HepG2 (cell line): ENCODE measurements at regions not wholly inside any gene's neighbourhood (a gene's known extent, or its start where the extent isn't known, plus 50 kb on each side); places are given as distances from the start of the nearest gene placed in this dataset.

Experiments used
- ATAC-seq: fragments of 200-7000 bp; cut with Tn5 transposase; 3 replicates; pipeline ENCODE4 v1.9.1; 2020; ENCODE audit warnings: mild to moderate bottlenecking, moderate library complexity
- BruUV-seq: library from RNA; stranded (reverse); fragments of 400-500 nt; replicated peaks from 2 replicates; lab custom pipeline; 2021; lab: Mats Ljungman, UMichigan
- CTCF ChIA-PET: fragments of 300-600 bp; formaldehyde crosslinking; extraction: SDS; loops from one replicate; lab custom pipeline; 2021; ENCODE audit warnings: low total read pairs, inconsistent platforms, low intra/inter-chr PET ratio; lab: Yijun Ruan, JAX
- POLR2A ChIA-PET: fragments of 350-600 bp; sonication (Branson Sonifier 250); formaldehyde crosslinking; loops from one replicate; lab custom pipeline; 2020; ENCODE audit warnings: antibody characterized with exemption, inconsistent platforms; lab: Yijun Ruan, JAX
- DNase-seq: peaks from one replicate; pipeline ENCODE4 v3.0.0-alpha.2; 2015; ENCODE audit warnings: low spot score
- FAIRE-seq: peaks from 3 replicates; lab custom pipeline; 2011; peaks lifted over from hg19 to GRCh38; lab: Jason Lieb, UNC
- H2AFZ ChIP-seq: one replicate; pipeline ENCODE4 v1.6.1; 2011; ENCODE audit warnings: low read length, inconsistent platforms
- H3K27ac ChIP-seq: fragments of 300-600 bp; 3 replicates; pipeline ENCODE4 v1.8.0; 2011; ENCODE audit warnings: mixed run types, mild to moderate bottlenecking, mixed read lengths, low read length, inconsistent platforms; ENCODE audit not compliant: insufficient read depth; ENCODE audit errors: extremely low read length
- H3K27me3 ChIP-seq, 2 experiments: fragments of 200-600 bp in 1 of 2; 2 replicates in 1 of 2; 3 replicates in 1 of 2; pipeline versions ENCODE4 v1.6.0 to v1.8.0; 2011; ENCODE audit warnings: low read length in 2 of 2, mild to moderate bottlenecking in 2 of 2, moderate library complexity in 2 of 2, inconsistent platforms in 1 of 2; ENCODE audit not compliant: insufficient read depth in 2 of 2, control insufficient read depth in 1 of 2
- H3K36me3 ChIP-seq, 2 experiments: fragments of 200-600 bp in 1 of 2; replicated peaks in 1 of 2; 2 replicates in 1 of 2; 3 replicates in 1 of 2; pipeline versions ENCODE4 v1.5.1 to v1.8.0; 2011; ENCODE audit warnings: low read length in 2 of 2, inconsistent platforms in 1 of 2; ENCODE audit not compliant: insufficient read depth in 2 of 2, control insufficient read depth in 1 of 2
- H3K4me1 ChIP-seq: 2 replicates; pipeline ENCODE4 v1.5.1; 2012; ENCODE audit warnings: low read length, inconsistent platforms; ENCODE audit not compliant: insufficient read depth
- H3K4me2 ChIP-seq: 2 replicates; pipeline ENCODE4 v1.6.0; 2011; ENCODE audit warnings: low read depth, low read length, inconsistent platforms
- H3K4me3 ChIP-seq, 3 experiments: fragments of 200-600 bp in 1 of 3; sonication (generic), shearing (Covaris generic) in 1 of 3; replicated peaks in 1 of 3; 2 replicates each; pipeline ENCODE4 v1.5.1; 2011 to 2016; ENCODE audit warnings: low read length in 3 of 3, inconsistent platforms in 2 of 3, low read depth in 2 of 3, mild to moderate bottlenecking in 2 of 3, control low read depth in 1 of 3, mixed read lengths in 1 of 3; ENCODE audit not compliant: insufficient read depth in 1 of 3
- H3K79me2 ChIP-seq: one replicate; pipeline ENCODE4 v1.6.1; 2011; ENCODE audit warnings: low read length, inconsistent platforms; ENCODE audit not compliant: insufficient read depth
- H3K9ac ChIP-seq: 2 replicates; pipeline ENCODE4 v1.6.0; 2011; ENCODE audit warnings: mild to moderate bottlenecking, low read depth, low read length, inconsistent platforms; ENCODE audit not compliant: insufficient read depth
- H3K9me3 ChIP-seq: 2 replicates; pipeline ENCODE4 v1.5.1; 2012; ENCODE audit warnings: mild to moderate bottlenecking, low read length
- H4K20me1 ChIP-seq: 2 replicates; pipeline ENCODE4 v1.6.0; 2011; ENCODE audit warnings: inconsistent platforms, mild to moderate bottlenecking, low read length, moderate library complexity; ENCODE audit not compliant: insufficient read depth
- BRD4 ChIP-seq: sonication (generic); formaldehyde crosslinking; IDR thresholded peaks from 2 replicates; pipeline ENCODE4 v1.4.0; 2020; ENCODE audit warnings: missing genetic modification reagents
- ELF1 ChIP-seq: sonication (generic); formaldehyde crosslinking; IDR thresholded peaks from 2 replicates; pipeline ENCODE4 v1.4.0; 2020; ENCODE audit warnings: missing genetic modification reagents
- FOXC1 ChIP-seq: sonication (generic); formaldehyde crosslinking; IDR thresholded peaks from 2 replicates; pipeline ENCODE4 v1.8.0; 2022; ENCODE audit warnings: mild to moderate bottlenecking, missing genetic modification reagents, borderline replicate concordance
- LRRFIP1 ChIP-seq: sonication (generic); formaldehyde crosslinking; conservative IDR thresholded peaks from 2 replicates; pipeline ENCODE4 v1.4.0; 2020; ENCODE audit warnings: missing genetic modification reagents
- SOX5 ChIP-seq: IDR thresholded peaks from 2 replicates; pipeline ENCODE4 v1.6.1; 2016; ENCODE audit warnings: borderline replicate concordance
- ZNF616 ChIP-seq: sonication (generic); formaldehyde crosslinking; IDR thresholded peaks from 2 replicates; pipeline ENCODE4 v1.5.0; 2020; ENCODE audit warnings: low read depth, mild to moderate bottlenecking, missing genetic modification reagents
- ZNF660 ChIP-seq: sonication (generic); formaldehyde crosslinking; IDR thresholded peaks from 2 replicates; pipeline ENCODE4 v1.5.1; 2020; ENCODE audit warnings: mild to moderate bottlenecking, low read depth, missing genetic modification reagents, borderline replicate concordance
- ZNF790 ChIP-seq: sonication (generic); formaldehyde crosslinking; IDR thresholded peaks from 2 replicates; pipeline ENCODE4 v1.8.0; 2022; ENCODE audit warnings: missing genetic modification reagents, mild to moderate bottlenecking, borderline replicate concordance
- ZNF878 ChIP-seq: sonication (generic); formaldehyde crosslinking; IDR thresholded peaks from 2 replicates; pipeline ENCODE4 v1.8.1; 2023; ENCODE audit warnings: mild to moderate bottlenecking, missing genetic modification reagents, moderate library complexity
- ZSCAN20 ChIP-seq: sonication (generic); formaldehyde crosslinking; IDR thresholded peaks from 2 replicates; pipeline ENCODE4 v1.4.0; 2020; ENCODE audit warnings: missing genetic modification reagents, mild to moderate bottlenecking, borderline replicate concordance
- WGBS: methylation state at CpG from one replicate; pipeline ENCODE4 v1.1.6; 2017; ENCODE audit warnings: low lambda C conversion rate; 5-methylcytosine and 5-hydroxymethylcytosine counted together
- in situ Hi-C: cut with HindIII; loops from 2 replicates; pipeline ENCODE4 v1.10.0; 2017; ENCODE audit warnings: low pct_unique_long_range_greater_than_20kb; ENCODE audit not compliant: extremely low pct_ligation_motif_present
- intact Hi-C: fragments of 100-400 bp; cut with micrococcal nuclease; formaldehyde crosslinking; loops from one replicate; pipeline ENCODE4 v1.10.0; 2022; ENCODE audit not compliant: unreplicated experiment

GRCh38 chr14:48553443-48553842 lies 878.0 kb upstream of the MDGA2 start (continued):
- TF ChIP-seq ZNF878 (CRISPR knock-in tag) (no peak), ZNF790 (no peak), FOXC1 (no peak), BRD4 (CRISPR knock-in tag) (no peak), ELF1 (no peak), SOX5 (CRISPR knock-in tag) (no peak)

GRCh38 chr14:48546996-48547395 lies 871.6 kb upstream of the MDGA2 start:
- Histone ChIP-seq H4K20me1 (no peaks in the 10 kb centered on the region), H3K4me1 (no peaks in the 10 kb centered on the region), H3K79me2 (no peaks in the 10 kb centered on the region)
- WGBS = 0% methylated on average over 4 of the region's 4 CpGs
- intact Hi-C loops (no loop called here), in situ Hi-C loops (no loop called here)
- BruUV-seq = no TSS peak
- TF ChIP-seq ZNF660 (CRISPR knock-in tag) (no peak), ZSCAN20 (CRISPR knock-in tag) (no peak), ZNF616 (CRISPR knock-in tag) (no peak), LRRFIP1 (no peak)
- TF ChIP-seq, all 625 proteins: peak for 0
- H2AFZ ChIP-seq = no peak overlapping the region
- no peaks in the 10 kb centered on the region for H3K36me3 ChIP-seq
- no peak overlapping the region for H3K4me2 ChIP-seq
- H3K27me3 ChIP-seq = no peaks in the 10 kb centered on the region
- ATAC-seq (no peak), FAIRE-seq (no peak), DNase-seq (no peak)
- H3K4me3 ChIP-seq = no peak overlapping the region
- CTCF ChIA-PET = no interaction called here
- POLR2A ChIA-PET = no interaction called here
- no peak overlapping the region for H3K9ac ChIP-seq
- H3K9me3 ChIP-seq = peaks cover 64% of the 10 kb centered on the region
- no peak overlapping the region for H3K27ac ChIP-seq
